ENCODE measurements at regions not wholly inside any gene's neighbourhood (a gene's known extent, or its start where the extent isn't known, plus 50 kb on each side); places are given as distances from the start of the nearest gene placed in this dataset.

DNA sequence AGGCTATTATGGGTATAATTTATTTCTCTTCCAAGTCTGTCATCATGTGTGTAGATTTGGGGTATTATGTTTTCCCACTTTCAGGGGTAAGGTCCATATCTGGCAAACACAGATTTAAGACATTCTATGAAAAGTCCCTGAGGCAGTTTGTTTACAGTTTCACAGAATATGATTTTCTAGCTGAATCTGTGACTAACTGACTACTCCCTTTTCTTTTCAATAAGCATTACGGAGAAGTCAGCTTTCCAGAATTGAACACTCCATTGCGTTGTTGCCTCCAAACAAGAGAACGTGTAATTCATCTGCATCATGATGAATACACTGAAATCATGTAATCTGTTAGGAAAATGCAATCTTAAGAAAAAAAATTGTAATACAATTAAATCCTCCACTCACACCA lies 226.7 kb upstream of the SFRP2 start:
- no peak for DNase-seq (ENCODE audit: low read depth in 1 of 2, low spot score in 1 of 2)
- no peak overlapping the region for H3K27ac ChIP-seq
- TF ChIP-seq CTCF (IDR thresholded peaks at IDR 0.05; ENCODE audit: low read depth, low read length) = no peak
- no peaks in the 10 kb centered on the region for H3K9me3 ChIP-seq (ENCODE audit: low read depth)
- H3K4me3 ChIP-seq = no peak overlapping the region
- H3K36me3 ChIP-seq = no peaks in the 10 kb centered on the region
- no peaks in the 10 kb centered on the region for H3K27me3 ChIP-seq
- H3K4me1 ChIP-seq (ENCODE audit: low read depth) = peaks cover 4% of the 10 kb centered on the region

DNA sequence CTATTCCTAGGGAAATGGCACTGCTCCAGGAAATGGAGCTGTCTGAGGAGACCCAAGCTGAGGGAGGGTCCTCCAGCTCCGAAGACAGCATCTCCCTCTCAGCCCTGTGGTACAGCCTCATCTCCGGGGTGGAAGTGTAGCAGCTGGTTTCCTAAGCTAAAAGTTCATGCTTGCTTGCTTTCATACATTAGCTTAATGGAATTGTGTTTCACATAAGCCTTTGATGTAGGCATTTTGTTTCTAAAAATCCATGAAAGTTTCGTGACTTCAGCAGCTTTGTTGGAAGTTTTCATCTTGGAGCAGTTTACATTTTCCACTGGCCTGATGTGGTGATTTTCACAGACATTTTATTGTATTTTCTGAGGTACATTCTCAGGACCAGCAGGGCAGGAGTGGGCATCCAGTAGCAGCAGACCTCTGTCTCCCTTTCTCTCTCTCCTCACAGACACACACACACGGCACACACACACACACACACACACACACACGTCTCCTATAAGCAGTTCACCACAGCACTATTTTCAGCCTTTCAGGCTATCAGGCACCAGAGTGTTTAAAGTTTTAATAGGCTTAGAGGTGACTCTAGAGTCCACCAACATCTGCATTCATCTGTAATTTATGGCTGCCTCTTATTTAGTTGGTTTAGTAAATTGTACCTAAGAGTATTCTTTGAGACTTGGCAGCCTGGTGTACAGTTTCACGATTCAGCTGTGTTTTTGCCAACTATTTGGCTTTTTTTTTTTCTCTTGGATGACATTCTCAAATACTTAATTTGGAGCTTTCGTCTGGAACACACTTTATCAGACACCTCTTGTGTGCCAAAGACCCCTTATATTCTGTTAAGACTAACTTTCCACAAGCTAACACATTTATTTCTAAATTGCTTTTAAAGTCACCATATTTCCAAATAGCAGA lies 225.8 kb upstream of the SFRP2 start:
- Histone ChIP-seq H3K4me1 (ENCODE audit: low read depth) (peaks cover 4% of the 10 kb centered on the region), H3K9me3 (ENCODE audit: low read depth) (no peaks in the 10 kb centered on the region), H3K36me3 (no peaks in the 10 kb centered on the region), H3K27me3 (no peaks in the 10 kb centered on the region), H3K4me3 (no peak overlapping the region), H3K27ac (no peak overlapping the region)
- no peak for DNase-seq (ENCODE audit: low read depth in 1 of 2, low spot score in 1 of 2)
- TF ChIP-seq CTCF (IDR thresholded peaks at IDR 0.05; ENCODE audit: low read depth, low read length) = no peak

- H3K4me3 ChIP-seq = no peak overlapping the region
- peaks cover 4% of the 10 kb centered on the region for H3K4me1 ChIP-seq (ENCODE audit: low read depth)
- no peaks in the 10 kb centered on the region for H3K27me3 ChIP-seq
- no peak for DNase-seq (ENCODE audit: low read depth in 1 of 2, low spot score in 1 of 2)
- H3K9me3 ChIP-seq (ENCODE audit: low read depth) = no peaks in the 10 kb centered on the region
- no peaks in the 10 kb centered on the region for H3K36me3 ChIP-seq
- TF ChIP-seq CTCF (IDR thresholded peaks at IDR 0.05; ENCODE audit: low read depth, low read length) = no peak
- no peak overlapping the region for H3K27ac ChIP-seq
Measured at GRCh38 chr4:154013576-154013975, 224.7 kb upstream of the SFRP2 start.

DNA sequence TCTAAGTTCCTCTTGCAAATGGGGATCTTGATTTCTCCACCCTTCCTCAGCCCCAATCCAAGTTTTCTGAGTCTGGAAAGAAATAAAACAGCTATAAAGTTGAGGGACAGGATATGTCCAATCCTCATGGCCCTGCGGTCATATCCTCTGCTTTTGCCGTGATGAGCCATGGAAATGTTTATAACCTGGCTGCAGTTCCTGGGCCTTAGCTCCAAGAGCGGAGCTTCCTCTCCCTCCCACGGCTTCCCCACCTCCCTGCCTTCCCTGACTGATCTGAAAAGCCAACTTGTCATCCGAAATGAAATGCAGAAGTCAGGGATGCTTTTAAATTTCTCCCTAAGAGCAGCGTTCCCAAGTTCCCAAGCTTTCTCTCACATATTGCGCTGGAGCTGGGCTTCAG lies 221.5 kb upstream of the SFRP2 start:
- Histone ChIP-seq H3K27ac (no peak overlapping the region), H3K4me1 (ENCODE audit: low read depth) (peaks cover 4% of the 10 kb centered on the region), H3K9me3 (ENCODE audit: low read depth) (no peaks in the 10 kb centered on the region), H3K27me3 (no peaks in the 10 kb centered on the region), H3K4me3 (no peak overlapping the region), H3K36me3 (no peaks in the 10 kb centered on the region)
- no peak for DNase-seq (ENCODE audit: low read depth in 1 of 2, low spot score in 1 of 2)
- no peak for TF ChIP-seq CTCF (IDR thresholded peaks at IDR 0.05; ENCODE audit: low read depth, low read length)

DNA sequence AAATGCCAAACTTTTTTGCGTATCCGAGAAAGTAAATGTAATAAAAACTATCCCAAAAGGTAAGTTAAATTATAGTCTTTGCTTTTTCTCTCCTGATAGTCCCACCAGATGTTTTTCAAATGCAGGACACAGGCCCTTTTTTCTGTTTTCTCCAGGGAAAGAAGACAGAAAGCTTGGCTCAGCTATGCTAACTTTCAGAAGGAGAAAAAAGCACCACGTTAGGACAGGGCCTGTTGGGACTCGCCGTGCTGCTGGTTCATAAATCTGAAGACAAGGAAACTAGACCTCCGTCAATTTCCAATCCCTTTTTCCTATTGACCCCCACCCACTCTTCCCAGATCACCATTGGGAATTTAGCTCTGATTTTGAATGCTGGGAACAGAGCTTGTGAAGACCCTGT lies 220.9 kb upstream of the SFRP2 start:
- TF ChIP-seq CTCF (IDR thresholded peaks at IDR 0.05; ENCODE audit: low read depth, low read length) = no peak
- no peak for DNase-seq (ENCODE audit: low read depth in 1 of 2, low spot score in 1 of 2)
- H3K27me3 ChIP-seq = no peaks in the 10 kb centered on the region
- no peaks in the 10 kb centered on the region for H3K36me3 ChIP-seq
- peaks cover under 1% of the 10 kb centered on the region for H3K4me1 ChIP-seq (ENCODE audit: low read depth)
- no peaks in the 10 kb centered on the region for H3K9me3 ChIP-seq (ENCODE audit: low read depth)
- no peak overlapping the region for H3K4me3 ChIP-seq
- no peak overlapping the region for H3K27ac ChIP-seq

Measured in cardiac muscle cell (in vitro differentiated cells and primary cell).